Mesothelial cell of epicardium (in vitro differentiated cells): ENCODE measurements at regions not wholly inside any gene's neighbourhood (a gene's known extent, or its start where the extent isn't known, plus 50 kb on each side); places are given as distances from the start of the nearest gene placed in this dataset.

ENCODE experiments used
- DNase-seq, 2 experiments: peaks; one replicate each; pipeline ENCODE4 v3.0.0; 2021; ENCODE audit warnings: low spot score in 2 of 2; ENCODE audit not compliant: unreplicated experiment in 2 of 2
- H3K27ac Mint-ChIP-seq: 2 replicates; pipeline ENCODE4 v1.8.0; 2021; ENCODE audit warnings: mixed read lengths
- H3K27me3 Mint-ChIP-seq: 2 replicates; pipeline ENCODE4 v1.8.0; 2021; ENCODE audit warnings: low read depth, mixed read lengths
- H3K36me3 Mint-ChIP-seq: 2 replicates; pipeline ENCODE4 v1.8.0; 2021; ENCODE audit warnings: mixed read lengths
- H3K4me1 Mint-ChIP-seq: 2 replicates; pipeline ENCODE4 v1.8.0; 2021; ENCODE audit warnings: mixed read lengths
- H3K4me3 Mint-ChIP-seq: 2 replicates; pipeline ENCODE4 v1.8.0; 2021; ENCODE audit warnings: mild to moderate bottlenecking, moderate library complexity, mixed read lengths
- H3K9me3 Mint-ChIP-seq: 2 replicates; pipeline ENCODE4 v1.8.0; 2021; ENCODE audit warnings: mixed read lengths
- TF ChIP-seq, protein P1 (sequence below): fragments of 200-600 bp; sonication (generic); IDR thresholded peaks from one replicate; pipeline ENCODE4 v1.5.0; 2021; ENCODE audit warnings: antibody characterized with exemption; ENCODE audit not compliant: unreplicated experiment

DNA sequence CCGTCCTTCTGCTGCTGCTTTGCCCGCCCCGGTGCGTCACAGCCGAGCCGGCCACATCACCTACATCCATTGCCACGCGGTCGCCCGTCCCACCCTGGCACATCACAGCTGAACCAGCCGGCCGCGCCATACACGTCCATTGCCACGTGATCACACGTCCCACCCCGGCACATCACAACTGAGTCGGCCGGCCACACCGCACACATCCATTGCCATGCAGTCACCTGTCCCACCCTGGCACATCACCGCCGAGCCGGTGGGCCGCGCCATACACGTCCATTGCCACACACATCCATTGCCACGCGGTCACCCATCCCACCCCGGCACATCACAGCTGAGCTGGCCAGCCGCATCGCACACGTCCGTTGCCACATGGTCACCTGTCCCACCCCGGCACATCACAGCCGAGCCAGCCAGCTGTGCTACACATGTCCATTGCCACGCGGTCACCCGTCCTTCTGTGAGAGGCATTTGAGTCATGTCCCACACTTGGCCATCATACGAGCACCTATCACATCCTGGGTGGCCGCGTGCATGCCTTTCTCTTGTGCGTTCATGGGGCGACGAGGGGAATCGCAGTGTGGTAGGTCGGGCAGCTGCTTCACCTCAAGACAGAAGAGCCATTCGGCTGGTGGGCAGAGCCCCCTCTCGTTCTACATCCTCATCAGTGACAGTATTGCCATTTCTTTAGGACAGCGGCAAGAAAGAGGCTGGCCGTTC is 58.6 kb downstream of the JAKMIP3 start:
- Mint-ChIP-seq H3K36me3 (no peaks in the 10 kb centered on the region), H3K4me1 (no peaks in the 10 kb centered on the region), H3K27me3 (peaks cover 27% of the 10 kb centered on the region), H3K9me3 (peaks cover 12% of the 10 kb centered on the region), H3K27ac (no peak overlapping the region), H3K4me3 (no peak overlapping the region)
- TF ChIP-seq, protein P1, sequence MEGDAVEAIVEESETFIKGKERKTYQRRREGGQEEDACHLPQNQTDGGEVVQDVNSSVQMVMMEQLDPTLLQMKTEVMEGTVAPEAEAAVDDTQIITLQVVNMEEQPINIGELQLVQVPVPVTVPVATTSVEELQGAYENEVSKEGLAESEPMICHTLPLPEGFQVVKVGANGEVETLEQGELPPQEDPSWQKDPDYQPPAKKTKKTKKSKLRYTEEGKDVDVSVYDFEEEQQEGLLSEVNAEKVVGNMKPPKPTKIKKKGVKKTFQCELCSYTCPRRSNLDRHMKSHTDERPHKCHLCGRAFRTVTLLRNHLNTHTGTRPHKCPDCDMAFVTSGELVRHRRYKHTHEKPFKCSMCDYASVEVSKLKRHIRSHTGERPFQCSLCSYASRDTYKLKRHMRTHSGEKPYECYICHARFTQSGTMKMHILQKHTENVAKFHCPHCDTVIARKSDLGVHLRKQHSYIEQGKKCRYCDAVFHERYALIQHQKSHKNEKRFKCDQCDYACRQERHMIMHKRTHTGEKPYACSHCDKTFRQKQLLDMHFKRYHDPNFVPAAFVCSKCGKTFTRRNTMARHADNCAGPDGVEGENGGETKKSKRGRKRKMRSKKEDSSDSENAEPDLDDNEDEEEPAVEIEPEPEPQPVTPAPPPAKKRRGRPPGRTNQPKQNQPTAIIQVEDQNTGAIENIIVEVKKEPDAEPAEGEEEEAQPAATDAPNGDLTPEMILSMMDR: no peak
- DNase-seq: no peak

DNA sequence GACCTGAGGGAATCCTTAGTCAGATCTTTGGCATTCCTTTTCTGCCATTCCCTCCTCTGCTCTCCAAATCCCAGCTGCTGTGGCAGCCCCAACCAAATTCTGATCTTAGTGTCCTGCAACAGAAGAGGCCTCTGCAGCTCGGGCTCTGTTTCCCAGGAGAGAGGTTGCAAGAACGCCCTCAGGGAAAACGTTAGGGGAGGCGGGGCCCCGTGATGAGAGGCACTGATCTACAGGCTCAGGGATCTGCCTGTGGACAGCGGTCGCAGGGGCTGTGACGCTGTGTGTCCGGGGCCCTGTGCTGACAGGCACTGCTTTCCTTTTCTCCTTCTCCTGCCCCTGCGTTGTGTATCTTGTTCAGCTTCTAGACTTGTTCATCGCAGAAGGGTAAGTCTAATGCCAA is 57.3 kb upstream of the DPYSL4 start:
- DNase-seq: no peak
- Mint-ChIP-seq H3K4me3 (no peak overlapping the region), H3K4me1 (peaks cover 2% of the 10 kb centered on the region), H3K9me3 (peaks cover 12% of the 10 kb centered on the region), H3K27me3 (peaks cover 25% of the 10 kb centered on the region), H3K27ac (no peak overlapping the region), H3K36me3 (no peaks in the 10 kb centered on the region)
- TF ChIP-seq, protein P1: no peak

DNA sequence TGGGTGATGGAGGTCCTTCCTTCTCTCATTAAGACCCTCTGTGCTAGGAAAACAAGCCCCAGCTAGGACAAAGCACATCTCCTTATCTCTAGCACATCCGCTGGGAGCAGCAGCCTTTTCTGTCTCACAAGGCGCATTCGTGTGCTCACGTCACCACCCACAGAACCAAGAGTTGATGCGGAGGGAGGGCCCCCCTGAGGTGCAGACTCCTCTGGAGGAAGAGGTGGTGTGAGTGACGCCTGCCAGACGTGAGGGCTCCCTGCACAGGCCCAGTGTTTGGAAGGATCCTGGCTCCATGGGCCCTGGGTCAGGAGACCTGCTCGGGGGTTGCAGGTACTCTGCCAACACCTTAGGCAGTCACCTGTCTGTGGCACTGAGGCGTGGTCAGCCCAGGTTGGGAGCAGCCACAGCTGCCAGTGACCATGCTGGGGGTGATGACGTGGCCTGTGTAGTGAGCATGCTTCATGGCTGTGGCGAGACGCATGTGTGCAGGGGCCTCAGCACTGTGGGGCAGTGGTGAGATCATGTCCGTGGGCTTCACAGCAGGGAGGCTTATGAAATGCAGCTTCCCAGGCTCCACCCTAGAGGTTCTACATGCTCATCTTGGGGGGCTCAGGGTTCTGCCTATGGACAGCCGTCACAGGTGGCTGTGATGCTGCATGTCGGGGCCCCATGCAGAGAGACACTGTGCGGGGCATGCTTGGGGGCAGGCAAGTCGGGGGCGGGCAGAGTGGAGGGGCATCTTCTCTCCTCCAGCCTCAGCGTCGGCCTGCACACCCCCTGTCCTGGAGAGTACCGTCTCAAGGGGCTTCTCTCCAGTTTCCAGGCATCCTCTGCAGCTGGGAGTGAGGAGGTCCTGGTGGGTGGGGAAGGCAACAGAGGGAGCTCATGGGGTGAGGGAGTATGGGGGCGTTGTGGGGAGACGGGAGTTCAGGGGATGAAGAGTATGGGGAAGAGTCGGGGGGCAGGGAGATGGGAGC is 56.2 kb upstream of the DPYSL4 start:
- DNase-seq: no peak
- Mint-ChIP-seq H3K4me3 (no peak overlapping the region), H3K4me1 (peaks cover 2% of the 10 kb centered on the region), H3K9me3 (peaks cover 12% of the 10 kb centered on the region), H3K27me3 (peaks cover 19% of the 10 kb centered on the region), H3K36me3 (no peaks in the 10 kb centered on the region), H3K27ac (no peak overlapping the region)
- TF ChIP-seq, protein P1: no peak

DNA sequence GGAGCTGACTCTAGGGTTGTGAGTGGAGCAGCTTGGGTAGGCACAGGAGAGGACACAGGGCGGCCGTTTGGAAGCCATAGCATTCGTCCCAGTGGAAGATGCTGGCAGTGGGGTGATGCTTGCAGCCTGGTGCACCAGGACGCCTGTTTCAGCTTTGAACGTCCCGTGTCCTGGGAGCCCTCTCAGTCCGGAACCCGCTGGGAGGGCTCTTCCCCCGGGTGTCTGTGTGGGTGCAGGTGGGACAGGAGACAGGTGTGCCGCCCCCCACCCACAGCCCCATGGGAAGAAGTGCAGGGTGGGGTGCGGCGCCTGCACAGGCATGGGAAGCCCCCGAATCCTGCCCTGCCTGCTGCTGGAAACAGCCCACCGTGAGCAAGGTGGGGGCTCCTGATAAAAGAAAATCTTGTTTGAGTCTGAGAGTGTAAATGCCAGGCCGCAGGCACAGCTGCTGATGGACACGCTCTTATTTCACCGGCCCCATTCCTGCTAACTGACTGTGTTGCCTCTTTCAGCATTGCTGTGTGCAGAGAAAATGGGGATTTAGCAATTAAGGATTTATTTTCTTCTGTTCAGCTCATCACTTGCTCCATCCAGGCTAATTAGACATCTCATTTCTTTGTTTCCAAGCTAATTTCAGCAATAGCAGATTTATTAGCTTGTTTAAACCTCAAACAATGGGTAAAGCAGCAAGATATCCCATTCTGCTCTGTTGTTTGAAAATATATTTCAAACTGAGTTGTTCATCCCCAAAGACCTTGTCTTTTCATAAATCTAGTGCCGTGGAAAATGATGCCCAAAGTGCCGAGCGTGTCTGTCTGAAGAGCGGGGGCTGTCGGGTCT is 54.9 kb upstream of the DPYSL4 start:
- peaks cover 13% of the 10 kb centered on the region for H3K27me3 Mint-ChIP-seq
- TF ChIP-seq, protein P1: no peak

DNA sequence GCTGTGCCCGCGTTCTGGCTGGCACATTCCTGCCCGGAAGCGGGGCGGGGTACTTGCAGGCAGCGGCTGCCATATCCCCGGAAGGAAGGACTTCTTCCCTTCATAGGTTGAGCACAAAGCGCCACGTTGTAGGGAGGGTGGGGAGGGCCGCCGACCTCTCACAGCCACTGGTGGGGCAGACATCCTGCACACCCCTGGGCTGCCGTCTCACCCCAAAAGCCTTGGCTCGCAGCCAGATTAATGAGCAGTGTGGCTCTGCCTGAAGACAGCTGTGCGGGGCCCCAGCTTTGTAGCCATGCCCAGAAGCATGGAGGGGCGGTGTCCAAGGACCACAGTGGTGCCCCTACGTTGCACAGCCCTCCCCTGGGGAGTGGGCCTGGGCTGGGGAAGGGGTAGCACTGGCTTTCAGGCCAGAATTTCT is 54.3 kb upstream of the DPYSL4 start:
- Mint-ChIP-seq H3K27me3 (peaks cover 11% of the 10 kb centered on the region), H3K4me1 (peaks cover 2% of the 10 kb centered on the region), H3K27ac (no peak overlapping the region), H3K36me3 (no peaks in the 10 kb centered on the region), H3K9me3 (peaks cover 11% of the 10 kb centered on the region), H3K4me3 (no peak overlapping the region)
- DNase-seq: no peak
- TF ChIP-seq, protein P1: no peak

More for the DNA sequence above, 54.9 kb upstream of the DPYSL4 start:
- H3K27ac Mint-ChIP-seq: no peak overlapping the region
- DNase-seq: no peak
- peaks cover 2% of the 10 kb centered on the region for H3K4me1 Mint-ChIP-seq
- H3K36me3 Mint-ChIP-seq: no peaks in the 10 kb centered on the region
- no peak overlapping the region for H3K4me3 Mint-ChIP-seq
- H3K9me3 Mint-ChIP-seq: peaks cover 12% of the 10 kb centered on the region
